ENCODE measurements at regions not wholly inside any gene's neighbourhood (a gene's known extent, or its start where the extent isn't known, plus 50 kb on each side); places are given as distances from the start of the nearest gene placed in this dataset.

- DNase-seq: peak in 3 of 58 donors; percentile 13 to 43 (median 30)
These were observed 77.8 kb downstream of the VCPKMT start for GRCh38 chr14:50038398-50039119.

GRCh38 chr14:50039120-50039517, 77.3 kb downstream of the VCPKMT start:
- DNase-seq: no peak

DNA sequence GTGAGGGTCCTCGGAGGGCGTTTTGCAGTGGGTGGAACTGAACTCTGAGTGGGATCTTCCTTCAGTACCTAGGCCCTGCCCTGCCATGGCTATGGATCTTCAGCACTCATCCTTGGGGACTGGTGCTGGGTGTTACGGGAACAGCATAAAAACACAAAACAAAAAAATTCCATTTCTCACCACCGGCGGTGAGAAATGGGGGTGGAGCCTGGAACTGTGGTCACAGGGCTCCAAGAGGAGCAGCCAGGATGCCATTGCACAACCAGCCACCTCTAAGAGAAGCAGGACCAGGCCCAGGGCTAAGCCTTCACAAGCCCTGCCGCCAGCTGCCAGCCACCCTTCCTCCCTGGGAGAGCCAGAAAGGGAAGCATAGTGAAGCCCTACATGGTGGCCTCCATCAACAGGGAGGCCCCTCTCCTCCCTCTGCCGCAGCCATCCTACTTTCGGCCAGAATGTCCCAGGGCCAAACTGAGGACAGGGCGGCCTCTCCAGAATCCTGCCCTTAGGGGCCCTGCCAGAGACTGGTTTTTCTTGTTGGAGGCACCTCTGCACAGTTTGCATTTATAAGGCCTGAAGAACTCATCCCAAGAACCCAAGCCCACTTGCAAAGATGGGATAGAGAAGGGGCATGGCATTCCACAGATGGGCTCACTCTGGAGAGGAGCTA, 76.5 kb downstream of the VCPKMT start:
- no peak for DNase-seq

DNA sequence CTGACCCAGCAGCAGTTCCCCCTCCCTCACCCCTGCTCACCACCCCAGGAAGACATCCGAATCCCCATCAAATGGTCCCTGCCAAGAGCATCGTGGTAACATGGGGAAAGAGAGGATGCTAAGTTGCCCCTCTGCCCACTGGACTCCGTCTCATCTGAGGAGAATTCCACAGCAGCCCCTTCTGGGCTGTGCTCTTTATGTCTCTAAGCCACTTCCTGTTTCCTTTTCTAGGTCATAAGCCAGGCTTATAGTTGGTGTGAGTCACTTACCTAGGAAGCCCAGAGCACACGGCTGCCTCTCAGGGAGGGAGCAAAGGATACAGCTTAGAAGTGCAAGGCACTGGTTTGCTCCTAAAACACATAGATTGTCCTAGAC, 76.0 kb downstream of the VCPKMT start:
- no peak for DNase-seq

DNA sequence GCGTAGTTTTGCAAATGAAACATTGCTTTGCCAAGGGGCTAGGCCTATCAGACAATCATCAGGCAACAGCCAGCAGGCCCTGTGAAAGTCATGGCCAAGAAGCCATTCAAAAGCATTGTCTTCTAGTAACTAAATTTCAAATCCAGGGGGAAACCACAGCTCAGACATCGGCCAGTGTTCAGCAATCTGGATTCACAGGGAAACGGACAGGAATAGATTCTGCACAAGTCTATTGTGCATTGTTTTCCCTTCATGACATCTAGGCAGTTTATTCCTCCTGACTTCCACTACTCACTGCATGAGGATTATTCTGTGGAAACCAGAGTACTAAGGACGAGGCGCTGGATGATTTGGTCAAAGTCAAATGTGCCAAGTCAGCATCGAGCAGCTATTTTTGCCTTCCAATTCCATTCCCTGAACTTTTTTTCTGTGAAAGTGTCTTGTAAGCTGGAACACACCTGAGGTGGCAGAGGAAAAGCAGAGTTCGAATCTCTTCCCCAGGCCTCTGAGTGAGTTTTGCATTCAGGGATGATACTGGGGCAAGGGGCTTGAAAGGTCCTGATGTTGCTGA, 75.4 kb downstream of the VCPKMT start:
- no peak for DNase-seq

- no peak for DNase-seq
These were observed 74.4 kb downstream of the VCPKMT start for GRCh38 chr14:50041980-50042379.

DNA sequence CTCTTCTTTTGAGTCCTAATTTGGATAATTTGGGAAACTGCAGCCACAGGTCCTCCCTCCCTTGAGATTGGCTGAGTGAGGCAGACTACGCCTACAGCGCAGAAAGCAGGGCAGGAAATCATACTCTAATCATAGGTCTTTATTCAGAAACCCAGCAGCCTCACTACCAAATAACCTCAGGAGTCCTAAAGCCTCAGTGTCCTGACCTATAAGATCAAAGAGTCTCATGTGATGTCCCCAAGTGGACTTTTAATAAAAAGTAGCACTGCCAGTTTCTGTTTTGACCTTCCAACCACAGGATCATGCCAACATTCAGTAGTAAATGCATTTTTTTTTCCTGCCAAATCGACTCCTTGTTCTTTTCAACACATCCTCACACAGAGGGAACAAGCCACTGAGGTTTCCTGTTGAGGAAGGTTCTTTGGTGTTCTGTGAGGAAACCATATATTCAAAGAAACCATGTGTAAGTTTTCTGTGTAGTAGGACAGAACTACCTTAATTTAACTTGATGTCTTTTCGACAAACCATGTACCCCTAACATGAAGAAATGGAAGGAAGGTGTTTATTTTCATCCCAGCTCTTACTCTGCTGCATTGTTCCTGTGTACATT, 72.2 kb downstream of the VCPKMT start:
- DNase-seq: no peak

GRCh38 chr14:50045039-50045711, 71.2 kb downstream of the VCPKMT start:
- peak in 2 of 58 donors; percentile 6 to 21 for DNase-seq

DNA sequence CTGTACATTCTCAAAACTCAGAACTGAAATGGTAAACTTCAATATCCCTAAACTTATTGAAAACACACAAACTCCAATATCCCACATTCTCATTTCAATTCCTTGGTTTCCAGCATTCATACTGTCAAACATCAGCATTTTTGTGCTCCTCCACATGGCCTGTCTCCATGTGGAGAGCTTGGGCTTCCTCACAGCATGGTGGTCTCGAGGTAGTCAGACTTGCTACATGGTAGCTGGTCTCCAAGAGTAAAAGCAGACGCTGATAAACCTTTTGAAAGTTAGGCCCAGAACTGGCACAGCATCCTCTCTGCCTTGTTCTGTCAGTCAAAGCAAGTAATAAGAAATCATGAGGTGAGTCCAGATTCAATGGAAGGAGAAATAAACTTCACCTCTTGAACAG, 70.5 kb downstream of the VCPKMT start:
- DNase-seq: no peak

DNA sequence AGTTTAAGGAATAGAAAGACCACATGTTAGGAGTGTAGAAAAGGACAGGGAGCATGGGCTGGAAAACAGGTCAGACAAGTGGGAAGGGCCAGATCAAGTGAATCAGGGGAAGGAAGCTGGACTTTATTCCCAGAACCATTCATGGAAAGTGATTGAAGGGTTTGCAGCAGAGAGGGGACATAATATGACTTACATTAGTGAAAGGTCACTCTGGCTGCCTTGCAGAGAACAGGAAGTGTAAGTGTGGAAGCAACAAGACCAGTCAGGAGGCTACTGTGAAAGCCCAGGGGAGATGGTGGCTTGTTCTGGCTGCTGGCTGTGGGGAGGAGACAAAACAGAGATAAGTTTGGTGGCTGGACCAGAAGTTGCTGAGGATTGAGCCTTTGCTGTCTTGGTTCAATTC, 69.1 kb downstream of the VCPKMT start:
- no peak for DNase-seq

DNA sequence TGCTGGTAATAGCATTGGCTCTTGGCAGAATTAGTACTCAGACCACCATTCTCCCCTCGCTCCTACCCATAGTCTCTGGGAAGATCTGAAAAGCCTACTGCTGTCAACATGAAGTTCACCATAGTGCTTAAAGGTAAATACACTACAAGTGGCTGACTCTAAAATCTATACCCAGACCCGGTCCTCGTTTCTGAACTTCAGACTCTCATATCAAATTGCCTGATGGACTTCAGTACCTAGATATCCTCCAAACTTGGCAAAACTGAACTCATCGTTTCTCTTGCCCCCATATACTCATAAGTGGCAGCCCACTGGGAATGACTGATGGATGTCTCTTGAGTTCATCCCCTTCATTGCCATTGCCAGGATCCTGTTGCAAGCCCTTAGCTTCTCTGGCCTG, 67.3 kb downstream of the VCPKMT start:
- no peak for DNase-seq

DNA sequence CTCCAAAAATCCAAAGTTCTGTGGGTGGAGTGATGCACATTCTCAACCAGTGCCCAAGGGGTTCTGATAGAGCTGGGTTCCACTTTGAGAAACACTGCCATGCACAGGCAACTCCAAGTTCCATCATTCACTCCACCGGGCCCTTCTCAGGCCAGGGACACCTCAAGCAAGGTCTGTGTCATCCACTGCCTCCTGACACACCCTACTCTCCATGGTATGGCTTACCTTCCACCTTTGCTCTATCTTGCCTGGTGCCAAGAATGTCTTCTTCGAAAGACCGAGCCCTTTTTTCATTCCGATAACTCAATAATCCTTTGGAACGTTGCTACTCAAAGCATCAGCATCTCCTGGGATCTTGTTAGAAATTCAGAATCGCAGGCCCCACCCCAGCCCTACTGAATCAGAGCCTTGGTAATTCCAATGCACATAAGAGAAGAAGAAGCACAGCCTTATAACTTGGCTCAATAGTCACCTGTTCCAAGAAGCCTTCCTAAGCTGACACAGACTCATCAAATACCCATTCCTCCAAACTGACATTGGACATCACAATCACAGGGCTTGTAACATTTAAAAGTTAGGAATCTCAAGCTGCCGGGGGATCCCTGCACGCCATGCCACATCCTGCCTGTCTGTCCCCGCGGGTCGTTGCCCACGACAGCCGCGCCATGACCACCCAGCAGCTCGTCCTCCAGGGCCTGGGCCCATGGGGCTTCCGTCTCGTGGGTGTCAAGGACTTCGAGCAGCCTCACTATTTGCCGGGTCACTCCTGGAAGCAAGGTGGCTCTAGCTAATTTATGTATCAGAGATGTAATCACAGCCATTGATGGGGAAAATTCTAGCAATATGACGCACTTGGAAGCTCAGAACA, 66.4 kb downstream of the VCPKMT start:
- no peak for DNase-seq

- no peak for DNase-seq
These were observed 65.3 kb downstream of the VCPKMT start for GRCh38 chr14:50051106-50051505.

DNA sequence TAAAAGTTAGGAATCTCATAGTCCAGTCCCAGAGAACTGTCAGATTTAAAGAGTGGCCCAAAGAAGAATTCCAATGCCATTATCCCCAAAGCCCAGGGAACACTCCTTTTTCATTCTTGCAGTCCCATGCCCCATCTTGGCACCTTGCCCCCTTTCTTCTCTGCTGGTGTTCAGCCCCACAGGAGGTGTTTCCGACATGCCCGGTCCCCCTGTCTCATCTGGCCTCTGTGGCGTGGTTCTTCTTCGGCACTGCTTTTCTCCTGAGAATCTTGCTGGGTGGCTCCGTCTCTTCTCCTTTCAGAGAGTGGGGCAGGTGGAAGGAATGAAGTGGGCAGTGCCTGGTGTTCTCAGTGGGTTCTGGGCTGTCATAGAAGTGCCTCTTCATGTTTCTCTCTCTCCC, 64.7 kb downstream of the VCPKMT start:
- no peak for DNase-seq

- no peak for DNase-seq
These were observed 63.9 kb downstream of the VCPKMT start for GRCh38 chr14:50052517-50052916.

- no peak for DNase-seq
These were observed 62.4 kb downstream of the VCPKMT start for GRCh38 chr14:50053935-50054334.

DNA sequence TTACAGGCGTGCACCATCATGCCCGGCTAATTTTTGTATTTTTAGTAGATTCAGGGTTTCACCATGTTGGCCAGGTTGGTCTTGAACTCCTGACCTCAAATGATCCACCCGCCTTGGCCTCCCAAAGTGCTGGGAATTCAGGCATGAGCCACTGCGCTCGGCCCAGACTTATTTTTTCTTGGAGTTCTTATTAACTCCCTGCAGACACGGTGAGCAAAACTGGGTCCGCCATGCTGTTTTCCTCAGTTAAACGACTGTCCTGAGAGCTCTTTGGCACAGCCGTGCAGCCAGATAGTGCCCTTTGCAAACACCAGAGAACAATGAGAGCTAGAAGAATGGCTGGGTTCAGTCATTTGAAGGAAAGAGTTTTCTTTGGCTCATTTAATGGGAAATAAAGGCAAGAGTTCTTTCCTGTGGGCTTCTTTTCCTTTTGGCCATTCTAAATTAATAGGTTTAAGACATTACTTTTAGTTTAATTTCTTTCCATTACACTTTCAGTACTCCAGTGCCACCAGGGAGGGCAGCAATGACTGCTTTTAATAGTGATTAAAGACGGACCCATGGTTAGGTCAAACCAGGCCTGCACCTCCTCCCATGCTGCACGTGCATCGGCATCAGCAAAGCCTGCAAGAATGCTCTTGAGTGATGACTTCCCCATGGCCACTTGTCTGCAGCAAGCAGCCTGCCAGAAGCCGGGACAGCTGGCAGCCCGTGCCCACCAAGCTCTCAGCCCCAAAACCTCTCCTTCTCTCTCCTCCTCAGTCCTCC, 60.7 kb downstream of the VCPKMT start:
- no peak for DNase-seq

DNA sequence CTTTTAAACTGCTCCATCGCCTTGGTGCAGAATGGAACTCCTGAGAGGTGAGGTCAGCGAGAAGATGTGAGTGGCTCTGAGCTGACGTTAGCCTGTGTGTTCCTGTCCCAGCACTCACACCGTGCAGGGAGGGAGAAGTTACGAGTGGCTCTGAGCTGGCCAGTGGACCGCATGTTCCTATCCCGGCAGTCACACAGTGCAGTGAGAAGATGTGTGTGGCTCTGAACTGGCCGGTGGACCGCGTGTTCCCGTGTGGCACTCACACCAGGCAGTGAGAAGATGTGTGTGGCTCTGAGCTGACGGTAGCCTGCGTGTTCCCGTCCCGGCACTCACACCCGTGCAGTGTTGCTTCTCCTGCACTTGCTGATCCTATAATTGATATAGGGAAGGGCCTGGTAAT, 59.9 kb downstream of the VCPKMT start:
- peak in 3 of 58 donors; percentile 8 to 15 (median 9) for DNase-seq

DNA sequence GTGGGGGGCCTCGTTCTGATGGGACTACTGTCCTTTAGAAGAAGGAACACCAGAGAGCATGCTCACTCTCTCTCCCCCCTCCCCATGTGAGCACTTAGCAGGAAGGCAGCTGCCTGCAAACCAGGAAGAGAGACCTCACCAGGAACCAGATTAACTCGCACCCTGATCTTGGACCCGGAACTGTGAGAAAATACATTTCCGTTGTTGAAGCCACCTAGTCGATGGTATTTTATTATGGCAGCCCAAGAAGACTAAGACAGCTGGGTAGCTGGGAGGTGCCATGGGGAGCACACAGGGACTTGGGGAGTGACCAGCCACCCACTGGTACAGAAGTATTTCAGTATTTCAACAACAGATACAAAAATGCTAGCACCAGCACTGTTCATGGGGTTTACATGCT, 59.0 kb downstream of the VCPKMT start:
- DNase-seq: no peak

DNA sequence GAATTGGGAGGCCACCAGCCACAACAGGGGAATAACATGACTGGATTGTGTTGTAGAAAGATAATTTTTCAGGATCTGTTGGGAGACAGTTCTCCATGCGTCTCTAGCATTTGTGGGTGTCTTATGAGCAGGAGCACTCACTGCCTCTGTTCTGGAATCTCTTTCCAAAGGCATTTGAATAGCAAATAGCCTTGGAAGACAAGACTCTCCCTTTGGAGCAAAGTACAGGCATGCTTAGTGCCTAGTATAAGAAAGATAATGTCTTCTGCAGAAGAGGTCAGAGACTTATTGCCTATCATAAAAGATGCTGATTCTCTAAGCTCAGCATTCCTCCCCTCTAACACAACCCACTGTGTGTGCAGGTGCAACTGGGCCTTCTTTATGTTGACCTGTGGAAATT, 58.3 kb downstream of the VCPKMT start:
- no peak for DNase-seq
